ENCODE measurements at regions not wholly inside any gene's neighbourhood (a gene's known extent, or its start where the extent isn't known, plus 50 kb on each side); places are given as distances from the start of the nearest gene placed in this dataset.

DNA sequence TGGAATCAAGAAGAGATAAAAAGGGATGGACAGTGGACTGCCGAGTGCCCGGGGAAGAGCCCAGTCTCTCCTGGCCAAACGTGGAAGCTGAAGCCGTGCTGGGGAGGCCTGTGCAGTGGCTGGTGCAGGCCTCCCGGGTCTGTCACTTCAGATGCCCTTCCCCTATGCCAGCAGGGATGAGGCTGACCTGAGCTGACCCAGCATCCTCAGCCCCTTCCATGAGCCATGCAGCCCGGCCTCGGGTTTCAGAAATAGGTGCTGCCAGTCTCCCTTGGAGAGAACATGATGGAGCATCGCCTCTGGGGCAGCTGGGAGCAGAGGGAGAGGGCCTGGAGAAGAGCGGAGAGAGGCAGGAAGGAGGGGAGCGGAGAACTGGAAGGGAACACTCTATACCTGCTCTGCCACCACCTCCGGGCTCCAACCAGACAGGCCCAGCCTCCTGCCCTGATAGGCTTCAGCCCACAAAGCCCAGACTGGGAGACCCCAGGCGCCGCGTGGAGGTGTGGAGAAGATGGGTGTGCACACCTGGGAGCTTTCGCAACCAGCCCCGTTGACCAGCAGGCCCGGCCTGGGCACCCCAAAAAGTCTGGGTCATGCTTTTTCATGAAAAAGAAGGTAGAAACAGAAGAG is 68.6 kb upstream of the PPP2R2D start:
- H3K4me3 ChIP-seq (ENCODE audit: low read length), result no peak overlapping the region
- peaks cover 0 to 2% of the 10 kb centered on the region in 2 donors for H3K27me3 Mint-ChIP-seq (ENCODE audit: low read depth in 2 of 2)
- H3K27ac ChIP-seq (ENCODE audit: low read length), result no peak overlapping the region
- H3K27ac Mint-ChIP-seq, result no peak overlapping the region
- no peak for DNase-seq
- H3K4me1 Mint-ChIP-seq, result no peaks in the 10 kb centered on the region
- WGBS (ENCODE audit: insufficient coverage), result 86% methylated on average over 17 of the region's 17 CpGs
- peaks cover 7% of the 10 kb centered on the region for H3K9me3 ChIP-seq (ENCODE audit: control insufficient read depth, insufficient read depth, low read length)
- H3K27me3 ChIP-seq (ENCODE audit: control insufficient read depth, insufficient read depth, low read length), result no peaks in the 10 kb centered on the region
- ATAC-seq, result no peak
- no peaks in the 10 kb centered on the region for H3K4me1 ChIP-seq (ENCODE audit: control insufficient read depth, insufficient read depth, low read length)
- no peaks in the 10 kb centered on the region for H3K36me3 Mint-ChIP-seq
- no peaks in the 10 kb centered on the region for H3K9me3 Mint-ChIP-seq
- no peak for TF ChIP-seq CTCF (IDR thresholded peaks at IDR 0.05)
- intact Hi-C loops (cut with micrococcal nuclease), result no loop called here
- H3K4me3 Mint-ChIP-seq, result no peak overlapping the region
- H3K36me3 ChIP-seq (ENCODE audit: control insufficient read depth, insufficient read depth, low read length), result no peaks in the 10 kb centered on the region

GRCh38 chr10:131833013-131833412 is 67.8 kb upstream of the PPP2R2D start:
- WGBS (ENCODE audit: insufficient coverage), result 84% methylated on average over 5 of the region's 5 CpGs
- no peaks in the 10 kb centered on the region for H3K36me3 Mint-ChIP-seq
- no peak for ATAC-seq
- peaks cover 0 to 2% of the 10 kb centered on the region in 2 donors for H3K27me3 Mint-ChIP-seq (ENCODE audit: low read depth in 2 of 2)
- Histone ChIP-seq H3K4me3 (ENCODE audit: low read length) (no peak overlapping the region), H3K27ac (ENCODE audit: low read length) (no peak overlapping the region), H3K27me3 (ENCODE audit: control insufficient read depth, insufficient read depth, low read length) (no peaks in the 10 kb centered on the region), H3K9me3 (ENCODE audit: control insufficient read depth, insufficient read depth, low read length) (peaks cover 7% of the 10 kb centered on the region), H3K4me1 (ENCODE audit: control insufficient read depth, insufficient read depth, low read length) (no peaks in the 10 kb centered on the region), H3K36me3 (ENCODE audit: control insufficient read depth, insufficient read depth, low read length) (no peaks in the 10 kb centered on the region)
- no peak overlapping the region for H3K27ac Mint-ChIP-seq
- intact Hi-C loops (cut with micrococcal nuclease), result no loop called here
- H3K4me3 Mint-ChIP-seq, result no peak overlapping the region
- no peaks in the 10 kb centered on the region for H3K9me3 Mint-ChIP-seq
- H3K4me1 Mint-ChIP-seq, result no peaks in the 10 kb centered on the region
- DNase-seq, result no peak
- no peak for TF ChIP-seq CTCF (IDR thresholded peaks at IDR 0.05)

- H3K4me1 Mint-ChIP-seq, result no peaks in the 10 kb centered on the region
- no peak overlapping the region for H3K4me3 ChIP-seq (ENCODE audit: low read length)
- H3K36me3 ChIP-seq (ENCODE audit: control insufficient read depth, insufficient read depth, low read length), result no peaks in the 10 kb centered on the region
- H3K27ac Mint-ChIP-seq, result no peak overlapping the region
- H3K27ac ChIP-seq (ENCODE audit: low read length), result no peak overlapping the region
- H3K9me3 ChIP-seq (ENCODE audit: control insufficient read depth, insufficient read depth, low read length), result peaks cover 7% of the 10 kb centered on the region
- no peaks in the 10 kb centered on the region for H3K27me3 ChIP-seq (ENCODE audit: control insufficient read depth, insufficient read depth, low read length)
- H3K36me3 Mint-ChIP-seq, result no peaks in the 10 kb centered on the region
- no peak overlapping the region for H3K4me3 Mint-ChIP-seq
- no peaks in the 10 kb centered on the region for H3K9me3 Mint-ChIP-seq
- no peak for TF ChIP-seq CTCF (IDR thresholded peaks at IDR 0.05)
- no peak for ATAC-seq
- WGBS (ENCODE audit: insufficient coverage), result 86% methylated on average over 14 of the region's 14 CpGs
- H3K27me3 Mint-ChIP-seq (ENCODE audit: low read depth in 2 of 2), result peaks cover 0 to 2% of the 10 kb centered on the region in 2 donors
- no peaks in the 10 kb centered on the region for H3K4me1 ChIP-seq (ENCODE audit: control insufficient read depth, insufficient read depth, low read length)
- no peak for DNase-seq
- intact Hi-C loops (cut with micrococcal nuclease), result no loop called here
Observed at GRCh38 chr10:131833446-131834080, 67.2 kb upstream of the PPP2R2D start.

Measured in natural killer cell (primary cell).